Right lobe of liver (tissue), 6 donors: ENCODE measurements at regions not wholly inside any gene's neighbourhood (a gene's known extent, or its start where the extent isn't known, plus 50 kb on each side); places are given as distances from the start of the nearest gene placed in this dataset.

Source experiments
- ATAC-seq, 4 donors: fragments of 200-7000 bp; cut with Tn5 transposase; one replicate each; pipeline ENCODE4 v1.9.1; 2020; ENCODE audit warnings: mild to moderate bottlenecking in 4 of 4, moderate library complexity in 4 of 4
- DNase-seq, 3 donors: peaks; one replicate each; pipeline ENCODE4 v3.0.0-alpha.2; 2020
- H3K27ac ChIP-seq, 3 donors: fragments of 200-600 bp; one replicate each; pipeline ENCODE4 v1.8.0; 2022
- H3K27me3 ChIP-seq, 2 donors: fragments of 200-600 bp; one replicate each; pipeline ENCODE4 v1.8.0; 2022
- H3K36me3 ChIP-seq, 4 donors: fragments of 200-600 bp; sonication (generic) in 1 of 4; one replicate each; pipeline versions ENCODE4 v1.5.1 to v1.8.0; 2017 to 2022; ENCODE audit warnings: control low read depth in 1 of 4
- H3K4me1 ChIP-seq, 4 donors: fragments of 200-600 bp; sonication (generic) in 1 of 4; one replicate each; pipeline versions ENCODE4 v1.5.1 to v1.8.0; 2017 to 2022; ENCODE audit warnings: control low read depth in 1 of 4
- H3K4me3 ChIP-seq, 3 donors: fragments of 200-600 bp; one replicate each; pipeline ENCODE4 v1.8.0; 2022
- H3K9me3 ChIP-seq, 4 donors: fragments of 200-600 bp; sonication (generic) in 1 of 4; one replicate each; pipeline versions ENCODE4 v1.5.1 to v1.8.0; 2017 to 2022; ENCODE audit warnings: control low read depth in 1 of 4
- CTCF ChIP-seq, 4 donors: fragments of 200-600 bp in 3 of 4; fragments of 450-650 bp in 1 of 4; IDR thresholded peaks; one replicate each; pipeline versions ENCODE4 v1.5.1 to v1.8.0; 2016 to 2022; ENCODE audit warnings: antibody characterized with exemption in 4 of 4, mild to moderate bottlenecking in 2 of 4
- POLR2A ChIP-seq: fragments of 450-650 bp; IDR thresholded peaks from one replicate; pipeline ENCODE4 v1.6.1; 2017; ENCODE audit warnings: antibody characterized with exemption, mild to moderate bottlenecking
- WGBS: methylation state at CpG from one replicate; pipeline ENCODE4 v1.1.6; 2018; ENCODE audit warnings: low coverage, low lambda C conversion rate; ENCODE audit not compliant: insufficient coverage; ENCODE audit errors: missing lambda C conversion rate; 5-methylcytosine and 5-hydroxymethylcytosine counted together
- intact Hi-C, 2 donors: fragments of 100-400 bp; cut with DNase I; formaldehyde crosslinking; loops; one replicate each; pipeline versions ENCODE4 v1.11.2 to v1.14.1; 2022
- donor health status: DM: no; HTN: yes; CAD: no.
- donor health status: DM: no; HTN: no; CAD: no.
- donor health status: DM: no; HTN: no; CAD: no.
- donor health status: DM: no; HTN: yes; CAD: no.
- donor health status: DM: no; HTN: yes; CAD: no.

GRCh38 chr5:57417971-57418370, 64.6 kb downstream of the ACTBL2 start:
- Histone ChIP-seq H3K36me3 (no peaks in the 10 kb centered on the region), H3K4me1 (no peaks in the 10 kb centered on the region), H3K27me3 (no peaks in the 10 kb centered on the region), H3K9me3 (no peaks in the 10 kb centered on the region), H3K4me3 (no peak overlapping the region), H3K27ac (no peak overlapping the region)
- TF ChIP-seq CTCF (IDR thresholded peaks at IDR 0.05) (no peak), POLR2A (no peak)
- WGBS, result 92% methylated on average over 2 of the region's 2 CpGs
- ATAC-seq (no peak), DNase-seq (no peak)
- intact Hi-C loops, result no loop called here

GRCh38 chr5:57417320-57417719, 65.3 kb downstream of the ACTBL2 start:
- no peak for TF ChIP-seq POLR2A
- intact Hi-C loops, result no loop called here
- 78% methylated on average over 6 of the region's 6 CpGs for WGBS
- H3K9me3 ChIP-seq, result no peaks in the 10 kb centered on the region
- peaks cover 0 to 5% (median under 1%) of the 10 kb centered on the region in 4 donors for H3K4me1 ChIP-seq
- H3K27ac ChIP-seq, result no peak overlapping the region
- H3K27me3 ChIP-seq, result no peaks in the 10 kb centered on the region
- ATAC-seq (no peak), DNase-seq (no peak)
- no peak overlapping the region for H3K4me3 ChIP-seq
- no peaks in the 10 kb centered on the region for H3K36me3 ChIP-seq

- no peak overlapping the region for H3K27ac ChIP-seq
Observed at GRCh38 chr5:57416278-57416994, 66.2 kb downstream of the ACTBL2 start.

GRCh38 chr5:57414857-57415256, 67.8 kb downstream of the ACTBL2 start:
- Histone ChIP-seq H3K4me1 (peaks cover 0 to 8% (median 3%) of the 10 kb centered on the region in 4 donors), H3K27ac (no peak overlapping the region), H3K4me3 (no peak overlapping the region), H3K36me3 (no peaks in the 10 kb centered on the region), H3K9me3 (no peaks in the 10 kb centered on the region), H3K27me3 (no peaks in the 10 kb centered on the region)
- ATAC-seq (no peak), DNase-seq (no peak)
- TF ChIP-seq POLR2A (no peak), CTCF (IDR thresholded peaks at IDR 0.05) (no peak)
- intact Hi-C loops, result no loop called here
- 65% methylated on average over 2 of the region's 2 CpGs for WGBS

More at GRCh38 chr5:57416278-57416994, 66.2 kb downstream of the ACTBL2 start:
- Histone ChIP-seq H3K4me3 (no peak overlapping the region), H3K9me3 (no peaks in the 10 kb centered on the region), H3K36me3 (no peaks in the 10 kb centered on the region), H3K4me1 (peaks cover 0 to 8% (median 3%) of the 10 kb centered on the region in 4 donors), H3K27me3 (no peaks in the 10 kb centered on the region)
- TF ChIP-seq CTCF (IDR thresholded peaks at IDR 0.05) (no peak), POLR2A (no peak)
- WGBS, result 60% methylated on average over 4 of the region's 4 CpGs
- ATAC-seq (no peak), DNase-seq (no peak)
- intact Hi-C loops, result no loop called here

- Histone ChIP-seq H3K36me3 (no peaks in the 10 kb centered on the region), H3K4me3 (no peak overlapping the region), H3K27ac (no peak overlapping the region), H3K9me3 (no peaks in the 10 kb centered on the region), H3K4me1 (peaks cover 0 to 11% (median 6%) of the 10 kb centered on the region in 4 donors), H3K27me3 (no peaks in the 10 kb centered on the region)
- 64% methylated on average over 3 of the region's 3 CpGs for WGBS
- intact Hi-C loops, result no loop called here
- DNase-seq (no peak), ATAC-seq (no peak)
- no peak for TF ChIP-seq POLR2A
- no peak for TF ChIP-seq CTCF (IDR thresholded peaks at IDR 0.05)
Observed at GRCh38 chr5:57414191-57414590, 68.4 kb downstream of the ACTBL2 start.
